GM12892 (cell line): ENCODE measurements at regions not wholly inside any gene's neighbourhood (a gene's known extent, or its start where the extent isn't known, plus 50 kb on each side); places are given as distances from the start of the nearest gene placed in this dataset.

Source experiments
- POLR2A ChIP-seq: IDR thresholded peaks from 2 replicates; pipeline ENCODE4 v1.6.1; 2011; ENCODE audit warnings: low read depth, low read length, control low read depth
- POLR2AphosphoS5 ChIP-seq: IDR thresholded peaks from 2 replicates; pipeline ENCODE4 v1.6.1; 2011; ENCODE audit warnings: low read depth, low read length, control low read depth
- TAF1 ChIP-seq: IDR thresholded peaks from 2 replicates; pipeline ENCODE4 v1.6.1; 2011; ENCODE audit warnings: low read depth, mild to moderate bottlenecking, control low read depth, low read length, borderline replicate concordance

GRCh38 chr1:192053531-192053971 lies 104.7 kb upstream of the RGS18 start:
- TF ChIP-seq POLR2A: no peak
- no peak for TF ChIP-seq POLR2AphosphoS5
- no peak for TF ChIP-seq TAF1
